ENCODE measurements at regions not wholly inside any gene's neighbourhood (a gene's known extent, or its start where the extent isn't known, plus 50 kb on each side); places are given as distances from the start of the nearest gene placed in this dataset.

- Histone ChIP-seq H3K9me3 (ENCODE audit: control insufficient read depth, insufficient read depth, low read depth, low read length) (no peaks in the 10 kb centered on the region), H3K27ac (ENCODE audit: low read depth, low read length) (no peak overlapping the region), H3K36me3 (ENCODE audit: control insufficient read depth, insufficient read depth, low read length) (no peaks in the 10 kb centered on the region), H3K9ac (ENCODE audit: low read length) (no peak overlapping the region), H3K4me1 (ENCODE audit: control insufficient read depth, insufficient read depth, low read length) (no peaks in the 10 kb centered on the region), H3K4me3 (ENCODE audit: low read depth, low read length) (no peak overlapping the region), H3K27me3 (ENCODE audit: control insufficient read depth, insufficient read depth, low read length) (no peaks in the 10 kb centered on the region)
Measured at GRCh38 chr6:139825935-139826374, 451.5 kb upstream of the CITED2 start.

GRCh38 chr6:139824864-139825263 is 450.4 kb upstream of the CITED2 start:
- Histone ChIP-seq H3K4me1 (ENCODE audit: control insufficient read depth, insufficient read depth, low read length) (no peaks in the 10 kb centered on the region), H3K9ac (ENCODE audit: low read length) (no peak overlapping the region), H3K9me3 (ENCODE audit: control insufficient read depth, insufficient read depth, low read depth, low read length) (no peaks in the 10 kb centered on the region), H3K27ac (ENCODE audit: low read depth, low read length) (no peak overlapping the region), H3K4me3 (ENCODE audit: low read depth, low read length) (no peak overlapping the region), H3K27me3 (ENCODE audit: control insufficient read depth, insufficient read depth, low read length) (no peaks in the 10 kb centered on the region), H3K36me3 (ENCODE audit: control insufficient read depth, insufficient read depth, low read length) (no peaks in the 10 kb centered on the region)

- no peaks in the 10 kb centered on the region for H3K4me1 ChIP-seq (ENCODE audit: control insufficient read depth, insufficient read depth, low read length)
- no peaks in the 10 kb centered on the region for H3K9me3 ChIP-seq (ENCODE audit: control insufficient read depth, insufficient read depth, low read depth, low read length)
- H3K9ac ChIP-seq (ENCODE audit: low read length), result no peak overlapping the region
- no peak overlapping the region for H3K4me3 ChIP-seq (ENCODE audit: low read depth, low read length)
- H3K36me3 ChIP-seq (ENCODE audit: control insufficient read depth, insufficient read depth, low read length), result no peaks in the 10 kb centered on the region
- no peak overlapping the region for H3K27ac ChIP-seq (ENCODE audit: low read depth, low read length)
- no peaks in the 10 kb centered on the region for H3K27me3 ChIP-seq (ENCODE audit: control insufficient read depth, insufficient read depth, low read length)
Measured at GRCh38 chr6:139823808-139824126, 449.3 kb upstream of the CITED2 start.

- no peak overlapping the region for H3K4me3 ChIP-seq (ENCODE audit: low read depth, low read length)
- no peaks in the 10 kb centered on the region for H3K4me1 ChIP-seq (ENCODE audit: control insufficient read depth, insufficient read depth, low read length)
- H3K9ac ChIP-seq (ENCODE audit: low read length), result no peak overlapping the region
- no peak overlapping the region for H3K27ac ChIP-seq (ENCODE audit: low read depth, low read length)
- no peaks in the 10 kb centered on the region for H3K27me3 ChIP-seq (ENCODE audit: control insufficient read depth, insufficient read depth, low read length)
- H3K9me3 ChIP-seq (ENCODE audit: control insufficient read depth, insufficient read depth, low read depth, low read length), result no peaks in the 10 kb centered on the region
- H3K36me3 ChIP-seq (ENCODE audit: control insufficient read depth, insufficient read depth, low read length), result no peaks in the 10 kb centered on the region
Measured at GRCh38 chr6:139823099-139823807, 448.8 kb upstream of the CITED2 start.

GRCh38 chr6:139821676-139822223 is 447.3 kb upstream of the CITED2 start:
- Histone ChIP-seq H3K27me3 (ENCODE audit: control insufficient read depth, insufficient read depth, low read length) (no peaks in the 10 kb centered on the region), H3K36me3 (ENCODE audit: control insufficient read depth, insufficient read depth, low read length) (no peaks in the 10 kb centered on the region), H3K4me3 (ENCODE audit: low read depth, low read length) (no peak overlapping the region)

GRCh38 chr6:139820210-139820609 is 445.8 kb upstream of the CITED2 start:
- H3K36me3 ChIP-seq (ENCODE audit: control insufficient read depth, insufficient read depth, low read length), result no peaks in the 10 kb centered on the region
- H3K9me3 ChIP-seq (ENCODE audit: control insufficient read depth, insufficient read depth, low read depth, low read length), result no peaks in the 10 kb centered on the region
- H3K9ac ChIP-seq (ENCODE audit: low read length), result no peak overlapping the region
- H3K4me3 ChIP-seq (ENCODE audit: low read depth, low read length), result no peak overlapping the region
- no peaks in the 10 kb centered on the region for H3K27me3 ChIP-seq (ENCODE audit: control insufficient read depth, insufficient read depth, low read length)
- H3K27ac ChIP-seq (ENCODE audit: low read depth, low read length), result no peak overlapping the region
- H3K4me1 ChIP-seq (ENCODE audit: control insufficient read depth, insufficient read depth, low read length), result no peaks in the 10 kb centered on the region

More at GRCh38 chr6:139821676-139822223, 447.3 kb upstream of the CITED2 start:
- Histone ChIP-seq H3K9me3 (ENCODE audit: control insufficient read depth, insufficient read depth, low read depth, low read length) (no peaks in the 10 kb centered on the region), H3K9ac (ENCODE audit: low read length) (no peak overlapping the region), H3K4me1 (ENCODE audit: control insufficient read depth, insufficient read depth, low read length) (no peaks in the 10 kb centered on the region), H3K27ac (ENCODE audit: low read depth, low read length) (no peak overlapping the region)

- H3K4me1 ChIP-seq (ENCODE audit: control insufficient read depth, insufficient read depth, low read length), result no peaks in the 10 kb centered on the region
- no peaks in the 10 kb centered on the region for H3K27me3 ChIP-seq (ENCODE audit: control insufficient read depth, insufficient read depth, low read length)
- no peaks in the 10 kb centered on the region for H3K36me3 ChIP-seq (ENCODE audit: control insufficient read depth, insufficient read depth, low read length)
- no peaks in the 10 kb centered on the region for H3K9me3 ChIP-seq (ENCODE audit: control insufficient read depth, insufficient read depth, low read depth, low read length)
- no peak overlapping the region for H3K27ac ChIP-seq (ENCODE audit: low read depth, low read length)
- H3K4me3 ChIP-seq (ENCODE audit: low read depth, low read length), result no peak overlapping the region
- H3K9ac ChIP-seq (ENCODE audit: low read length), result no peak overlapping the region
Measured at GRCh38 chr6:139819776-139820175, 445.3 kb upstream of the CITED2 start.

GRCh38 chr6:139812939-139813338 is 438.5 kb upstream of the CITED2 start:
- Histone ChIP-seq H3K9me3 (ENCODE audit: control insufficient read depth, insufficient read depth, low read depth, low read length) (no peaks in the 10 kb centered on the region), H3K4me3 (ENCODE audit: low read depth, low read length) (no peak overlapping the region), H3K27me3 (ENCODE audit: control insufficient read depth, insufficient read depth, low read length) (no peaks in the 10 kb centered on the region), H3K4me1 (ENCODE audit: control insufficient read depth, insufficient read depth, low read length) (no peaks in the 10 kb centered on the region), H3K36me3 (ENCODE audit: control insufficient read depth, insufficient read depth, low read length) (no peaks in the 10 kb centered on the region), H3K9ac (ENCODE audit: low read length) (no peak overlapping the region), H3K27ac (ENCODE audit: low read depth, low read length) (no peak overlapping the region)

- H3K27ac ChIP-seq (ENCODE audit: low read depth, low read length), result no peak overlapping the region
- H3K9ac ChIP-seq (ENCODE audit: low read length), result no peak overlapping the region
- no peak overlapping the region for H3K4me3 ChIP-seq (ENCODE audit: low read depth, low read length)
- no peaks in the 10 kb centered on the region for H3K4me1 ChIP-seq (ENCODE audit: control insufficient read depth, insufficient read depth, low read length)
- no peaks in the 10 kb centered on the region for H3K36me3 ChIP-seq (ENCODE audit: control insufficient read depth, insufficient read depth, low read length)
- H3K9me3 ChIP-seq (ENCODE audit: control insufficient read depth, insufficient read depth, low read depth, low read length), result no peaks in the 10 kb centered on the region
- H3K27me3 ChIP-seq (ENCODE audit: control insufficient read depth, insufficient read depth, low read length), result no peaks in the 10 kb centered on the region
Measured at GRCh38 chr6:139801571-139802321, 427.3 kb upstream of the CITED2 start.

- no peak overlapping the region for H3K9ac ChIP-seq (ENCODE audit: low read length)
- H3K4me3 ChIP-seq (ENCODE audit: low read depth, low read length), result no peak overlapping the region
- no peaks in the 10 kb centered on the region for H3K36me3 ChIP-seq (ENCODE audit: control insufficient read depth, insufficient read depth, low read length)
- no peak overlapping the region for H3K27ac ChIP-seq (ENCODE audit: low read depth, low read length)
- no peaks in the 10 kb centered on the region for H3K9me3 ChIP-seq (ENCODE audit: control insufficient read depth, insufficient read depth, low read depth, low read length)
- no peaks in the 10 kb centered on the region for H3K27me3 ChIP-seq (ENCODE audit: control insufficient read depth, insufficient read depth, low read length)
- H3K4me1 ChIP-seq (ENCODE audit: control insufficient read depth, insufficient read depth, low read length), result no peaks in the 10 kb centered on the region
Measured at GRCh38 chr6:139800837-139801236, 426.4 kb upstream of the CITED2 start.

GRCh38 chr6:139790527-139790926 is 416.1 kb upstream of the CITED2 start:
- H3K4me3 ChIP-seq (ENCODE audit: low read depth, low read length), result no peak overlapping the region
- H3K9me3 ChIP-seq (ENCODE audit: control insufficient read depth, insufficient read depth, low read depth, low read length), result peaks cover 8% of the 10 kb centered on the region; the same call in 1 of the 2 replicates
- H3K9ac ChIP-seq (ENCODE audit: low read length), result no peak overlapping the region
- no peak overlapping the region for H3K27ac ChIP-seq (ENCODE audit: low read depth, low read length)
- no peaks in the 10 kb centered on the region for H3K36me3 ChIP-seq (ENCODE audit: control insufficient read depth, insufficient read depth, low read length)
- H3K4me1 ChIP-seq (ENCODE audit: control insufficient read depth, insufficient read depth, low read length), result no peaks in the 10 kb centered on the region
- H3K27me3 ChIP-seq (ENCODE audit: control insufficient read depth, insufficient read depth, low read length), result no peaks in the 10 kb centered on the region
